ENCODE measurements at regions not wholly inside any gene's neighbourhood (a gene's known extent, or its start where the extent isn't known, plus 50 kb on each side); places are given as distances from the start of the nearest gene placed in this dataset.

GRCh38 chr4:156523991-156524390 is 447.6 kb downstream of the PDGFC start:
- Histone ChIP-seq H4K5ac (ENCODE audit: low read depth, low read length) (no peak overlapping the region), H2AK9ac (replicated peaks; ENCODE audit: low read depth, low read length, poor library complexity) (no peak overlapping the region), H2AFZ (replicated peaks; ENCODE audit: low read length, poor library complexity) (no peak overlapping the region), H3K79me1 (ENCODE audit: low read depth in 1 of 2, low read length in 2 of 2) (no peaks in the 10 kb centered on the region), H4K91ac (ENCODE audit: insufficient read depth, low read depth, low read length) (no peak overlapping the region), H3K27me3 (ENCODE audit: control insufficient read depth, insufficient read depth, low read length) (no peaks in the 10 kb centered on the region), H2BK20ac (ENCODE audit: low read depth, low read length) (no peak overlapping the region), H3K4ac (ENCODE audit: low read depth, low read length) (no peak overlapping the region), H3K4me1 (ENCODE audit: control insufficient read depth, insufficient read depth, low read length) (no peaks in the 10 kb centered on the region), H2AK5ac (ENCODE audit: low read depth, low read length) (no peak overlapping the region), H4K8ac (ENCODE audit: low read depth in 2 of 2, low read length in 2 of 2) (no peak overlapping the region), H3K18ac (ENCODE audit: low read depth, low read length) (no peak overlapping the region), H3K14ac (replicated peaks; ENCODE audit: low read depth, low read length) (no peak overlapping the region), H2BK15ac (ENCODE audit: low read depth, low read length) (no peak overlapping the region), H2BK120ac (ENCODE audit: low read depth, low read length) (no peak overlapping the region), H4K20me1 (ENCODE audit: insufficient read depth, low read length) (no peaks in the 10 kb centered on the region), H3K9me3 (ENCODE audit: control insufficient read depth, insufficient read depth, low read length) (no peaks in the 10 kb centered on the region), H3K27ac (ENCODE audit: insufficient read depth, low read length) (no peak overlapping the region), H2BK5ac (ENCODE audit: low read depth, low read length, poor library complexity, severe bottlenecking) (no peak overlapping the region), H3K36me3 (ENCODE audit: control insufficient read depth, insufficient read depth, low read length) (no peaks in the 10 kb centered on the region), H3K56ac (ENCODE audit: extremely low read depth, insufficient read depth, low read length) (no peak overlapping the region), H3K9me1 (ENCODE audit: insufficient read depth, low read length) (no peaks in the 10 kb centered on the region), H3K4me3 (ENCODE audit: insufficient read depth, low read depth, low read length) (no peak overlapping the region), H3K9ac (ENCODE audit: low read depth, low read length) (no peak overlapping the region), H3K4me2 (ENCODE audit: low read depth, low read length) (no peak overlapping the region), H3K23ac (ENCODE audit: low read depth, low read length) (no peak overlapping the region)
- in situ Hi-C loops (cut with MboI; ENCODE audit: low sequenced_read_pairs): no loop called here
- BruUV-seq (replicated peaks): no TSS peak
- POLR2A ChIA-PET (ENCODE audit: unreplicated experiment): no interaction called here
- intact Hi-C loops (cut with micrococcal nuclease): no loop called here
- dilution Hi-C loops (cut with HindIII; ENCODE audit: low sequenced_read_pairs, unreplicated experiment): no loop called here
- no peak for ATAC-seq (ENCODE audit: low read depth)
- DNase-seq: no peak
- TF ChIP-seq MAZ (IDR thresholded peaks at IDR 0.05; ENCODE audit: borderline replicate concordance, low read depth, low read length) (no peak), CEBPB (IDR thresholded peaks at IDR 0.05; ENCODE audit: low read depth, low read length) (no peak), NFE2L2 (IDR thresholded peaks at IDR 0.05; ENCODE audit: low read depth, low read length) (no peak), SMC3 (IDR thresholded peaks at IDR 0.05; ENCODE audit: low read depth, low read length) (no peak), RAD21 (IDR thresholded peaks at IDR 0.05; ENCODE audit: low read length) (no peak), CHD1 (IDR thresholded peaks at IDR 0.05; ENCODE audit: low read depth, low read length) (no peak), MAFK (IDR thresholded peaks at IDR 0.05; ENCODE audit: low read depth, low read length) (no peak), RFX5 (IDR thresholded peaks at IDR 0.05; ENCODE audit: low read depth, low read length) (no peak), MXI1 (IDR thresholded peaks at IDR 0.05; ENCODE audit: borderline replicate concordance, low read depth, low read length) (no peak), RCOR1 (IDR thresholded peaks at IDR 0.05; ENCODE audit: insufficient replicate concordance, low read length) (no peak), FOS (IDR thresholded peaks at IDR 0.05; ENCODE audit: low read depth, low read length) (no peak), BHLHE40 (IDR thresholded peaks at IDR 0.05; ENCODE audit: low read depth, low read length) (no peak)
- TF ChIP-seq, protein P1, sequence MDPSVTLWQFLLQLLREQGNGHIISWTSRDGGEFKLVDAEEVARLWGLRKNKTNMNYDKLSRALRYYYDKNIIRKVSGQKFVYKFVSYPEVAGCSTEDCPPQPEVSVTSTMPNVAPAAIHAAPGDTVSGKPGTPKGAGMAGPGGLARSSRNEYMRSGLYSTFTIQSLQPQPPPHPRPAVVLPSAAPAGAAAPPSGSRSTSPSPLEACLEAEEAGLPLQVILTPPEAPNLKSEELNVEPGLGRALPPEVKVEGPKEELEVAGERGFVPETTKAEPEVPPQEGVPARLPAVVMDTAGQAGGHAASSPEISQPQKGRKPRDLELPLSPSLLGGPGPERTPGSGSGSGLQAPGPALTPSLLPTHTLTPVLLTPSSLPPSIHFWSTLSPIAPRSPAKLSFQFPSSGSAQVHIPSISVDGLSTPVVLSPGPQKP (IDR thresholded peaks at IDR 0.05; ENCODE audit: borderline replicate concordance, low read depth, low read length): no peak
- TF ChIP-seq, protein P2, sequence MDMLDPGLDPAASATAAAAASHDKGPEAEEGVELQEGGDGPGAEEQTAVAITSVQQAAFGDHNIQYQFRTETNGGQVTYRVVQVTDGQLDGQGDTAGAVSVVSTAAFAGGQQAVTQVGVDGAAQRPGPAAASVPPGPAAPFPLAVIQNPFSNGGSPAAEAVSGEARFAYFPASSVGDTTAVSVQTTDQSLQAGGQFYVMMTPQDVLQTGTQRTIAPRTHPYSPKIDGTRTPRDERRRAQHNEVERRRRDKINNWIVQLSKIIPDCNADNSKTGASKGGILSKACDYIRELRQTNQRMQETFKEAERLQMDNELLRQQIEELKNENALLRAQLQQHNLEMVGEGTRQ (IDR thresholded peaks at IDR 0.05; ENCODE audit: low read depth, low read length): no peak
- CTCF ChIA-PET: no interaction called here
- no CpG with 5 or more reads among the region's 1 CpG for WGBS, 2 experiments (ENCODE audit: extremely low coverage in 2 of 2, insufficient read length in 1 of 2)
